ENCODE measurements at regions not wholly inside any gene's neighbourhood (a gene's known extent, or its start where the extent isn't known, plus 50 kb on each side); places are given as distances from the start of the nearest gene placed in this dataset.

- TF ChIP-seq CTCF (IDR thresholded peaks at IDR 0.05) (no peak), EZH2 (IDR thresholded peaks at IDR 0.05; ENCODE audit: borderline replicate concordance, insufficient read depth, low read depth, low read length, poor library complexity, severe bottlenecking) (no peak)
Observed at GRCh38 chr22:34814260-34815025, 251.5 kb upstream of the ISX start.

Measured in B cell (primary cell).